GM18502 (cell line): ENCODE measurements at regions not wholly inside any gene's neighbourhood (a gene's known extent, or its start where the extent isn't known, plus 50 kb on each side); places are given as distances from the start of the nearest gene placed in this dataset.
"Not testable (repeated sequence)": the region's sequence is repeated elsewhere in the genome, so short reads cannot be mapped to it uniquely, and the experiment has no call there.

ENCODE experiments used
- ATAC-seq: cut with Tn5 transposase; IDR thresholded peaks from one replicate; pipeline ENCODE4 v1.9.1; 2021; ENCODE audit warnings: mild to moderate bottlenecking; ENCODE audit not compliant: unreplicated experiment, poor library complexity

DNA sequence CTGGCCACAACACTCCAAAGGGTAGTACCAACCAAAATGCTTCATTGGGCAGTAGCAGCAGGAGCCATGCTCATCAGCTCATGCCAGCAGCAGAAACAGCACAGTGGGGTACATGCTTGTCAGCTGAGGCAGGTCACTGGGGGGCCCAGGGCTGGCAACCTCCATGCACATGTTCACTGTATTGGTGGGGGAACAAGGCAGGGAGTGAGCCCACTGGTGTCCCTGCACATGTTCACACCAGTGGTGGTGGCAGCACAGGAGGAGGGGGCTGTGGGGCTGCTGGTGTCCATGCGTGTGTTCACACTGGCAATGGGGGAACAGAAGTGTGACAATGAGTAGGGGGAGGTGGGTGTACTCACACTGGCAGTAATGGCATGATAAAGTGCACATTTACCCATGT, 254.3 kb upstream of the KIF2A start:
- ATAC-seq: no peak

DNA sequence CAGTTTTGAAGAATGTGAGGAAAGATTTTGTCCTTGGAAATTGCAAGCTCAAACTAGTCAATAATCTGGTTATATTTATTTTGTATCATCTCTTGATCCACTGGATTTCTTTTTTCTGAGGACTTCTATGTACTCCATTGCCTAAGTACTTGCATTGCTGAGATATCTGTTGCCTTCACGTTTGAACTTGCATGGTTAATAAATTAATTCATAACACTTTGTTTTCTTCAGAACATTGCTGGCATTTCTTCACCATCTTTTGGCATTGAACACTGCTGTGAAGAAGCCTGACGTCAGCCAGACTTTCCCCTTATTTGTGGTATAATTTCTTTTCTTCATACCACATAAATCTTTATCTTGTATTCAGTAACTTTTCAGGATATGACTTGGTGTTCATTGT, 246.0 kb upstream of the KIF2A start:
- ATAC-seq: no peak

DNA sequence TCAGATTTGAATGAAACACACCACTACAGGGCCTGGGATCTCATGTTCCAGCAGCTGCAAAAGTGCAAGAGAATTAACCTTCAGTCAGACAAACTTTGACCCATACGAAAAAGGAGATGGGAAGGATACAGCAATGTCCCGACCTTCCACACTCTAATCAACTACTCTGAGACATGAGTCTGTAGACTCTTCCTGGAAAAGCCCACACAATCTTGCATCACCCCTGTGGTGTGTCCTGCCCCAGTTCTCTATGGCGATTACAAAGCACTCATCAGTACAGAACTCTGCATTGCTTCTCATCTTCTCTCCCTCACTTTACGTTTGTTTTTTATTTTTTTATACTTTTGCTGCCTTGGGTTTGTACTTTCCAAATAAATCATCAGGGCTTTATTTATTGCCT, 241.0 kb upstream of the KIF2A start:
- no peak for ATAC-seq

DNA sequence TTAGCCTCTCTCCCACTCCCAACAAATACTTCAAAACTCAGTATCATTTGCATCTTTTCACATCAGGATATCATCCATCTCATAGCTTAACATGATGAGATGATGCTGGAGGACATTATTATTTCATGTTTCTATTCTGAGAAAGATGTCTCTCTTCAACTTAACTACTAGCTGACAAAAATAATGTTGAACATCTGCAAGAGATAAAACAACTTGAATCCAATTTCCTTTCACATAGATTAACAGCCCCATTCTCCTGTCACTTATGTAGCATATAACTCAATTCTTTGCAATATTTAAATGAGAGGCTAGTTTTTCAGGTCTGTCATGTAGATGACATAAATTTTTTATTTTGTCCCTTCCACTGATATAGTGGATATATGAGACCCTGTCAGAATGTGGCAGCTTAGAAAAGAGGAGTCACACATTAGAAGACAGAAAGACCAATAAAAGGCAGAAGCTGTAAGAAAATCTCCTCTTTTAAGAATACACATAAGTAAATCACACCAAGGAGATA, 239.2 kb upstream of the KIF2A start:
- no peak for ATAC-seq

DNA sequence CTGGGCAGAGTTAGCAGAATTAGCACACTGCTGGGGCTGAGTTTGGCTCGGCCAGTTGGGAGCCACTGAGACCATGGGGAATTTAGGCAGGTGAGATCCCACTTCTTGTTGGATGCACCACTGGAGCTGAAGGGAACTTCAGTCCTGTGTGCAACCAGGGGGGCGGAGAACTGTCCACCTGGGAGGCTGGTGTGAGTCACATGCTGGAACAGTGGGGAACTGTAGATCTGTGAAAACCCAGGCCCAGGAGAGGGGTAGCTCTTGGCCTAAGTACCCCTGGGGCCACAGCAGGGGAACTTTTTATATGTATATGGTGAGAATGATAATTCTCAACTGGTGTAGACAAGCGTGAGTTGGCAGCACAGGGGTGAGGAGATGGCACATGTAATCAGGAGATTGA, 237.5 kb upstream of the KIF2A start:
- ATAC-seq: no peak

DNA sequence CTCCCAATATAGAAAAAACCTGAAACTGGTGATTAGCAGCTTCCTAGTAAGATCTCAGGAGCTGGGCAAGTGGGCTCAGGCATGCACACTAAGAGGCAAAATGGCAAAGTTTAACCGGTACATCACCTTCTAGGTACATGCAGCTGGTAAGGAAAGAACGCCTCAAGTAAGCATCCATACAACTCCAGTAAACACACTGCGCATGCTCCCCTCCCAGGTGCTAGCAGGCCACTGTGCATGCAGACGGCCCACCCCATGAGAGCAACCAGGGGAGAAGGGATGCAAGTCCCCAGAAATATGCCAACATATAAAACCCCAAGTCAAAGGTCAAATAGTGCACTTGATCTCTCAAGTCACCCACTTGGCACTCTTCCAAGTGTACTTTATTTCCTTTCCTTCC, 228.6 kb upstream of the KIF2A start:
- no peak for ATAC-seq

DNA sequence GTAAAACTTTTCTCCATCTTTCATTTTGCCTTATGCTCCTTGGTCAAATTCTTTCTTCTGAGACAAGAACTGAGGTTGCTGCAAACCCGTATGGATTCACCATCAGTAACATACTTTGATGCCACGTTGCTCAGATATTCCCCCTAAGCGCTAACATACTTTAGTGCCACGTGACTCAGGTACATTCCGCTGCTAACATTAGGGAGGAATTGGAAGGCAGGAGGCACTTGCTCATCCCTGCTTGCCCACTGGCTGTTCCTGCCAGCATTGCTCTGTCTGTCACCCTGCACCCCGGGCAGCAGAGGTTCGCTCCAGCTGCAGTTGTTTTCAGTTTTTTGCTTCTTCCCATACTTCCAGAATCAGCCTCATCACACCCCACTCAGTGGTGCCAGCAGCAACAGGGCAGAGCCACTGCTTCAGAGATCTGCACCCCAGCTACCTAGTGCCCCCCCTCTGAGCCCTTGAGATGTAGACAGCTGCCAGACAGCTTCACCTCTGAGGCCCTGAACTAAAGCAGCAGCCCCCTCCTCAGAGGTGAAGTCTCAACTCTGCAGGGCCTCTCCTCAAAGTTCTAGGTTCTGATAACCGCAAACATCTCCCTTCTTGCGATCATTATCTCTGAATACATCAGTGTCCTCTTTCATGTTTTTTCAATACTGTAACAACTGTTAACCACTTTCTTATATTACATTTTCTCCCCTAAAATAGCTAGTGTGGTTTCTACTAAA, 228.0 kb upstream of the KIF2A start:
- ATAC-seq: no peak

DNA sequence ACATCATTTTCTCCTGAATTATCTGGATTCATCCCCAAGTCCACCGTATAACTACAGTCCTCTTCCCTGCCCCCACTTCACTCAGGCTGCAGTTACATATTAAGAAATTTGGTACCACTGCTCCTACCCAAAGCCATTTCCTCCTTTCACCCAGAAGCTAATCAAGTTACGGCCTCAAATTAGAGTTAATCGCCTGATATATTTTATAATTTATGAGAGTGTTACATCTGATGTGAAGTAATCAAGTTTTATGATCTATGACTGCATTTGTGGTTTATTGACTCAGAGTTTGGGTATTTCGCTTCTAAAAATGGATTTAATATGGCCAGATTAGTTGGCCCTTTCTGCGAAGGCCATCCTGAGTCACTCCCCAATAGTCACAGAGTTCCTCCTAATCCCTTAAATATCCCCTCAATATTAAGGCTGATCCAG, 223.6 kb upstream of the KIF2A start:
- ATAC-seq: no peak

DNA sequence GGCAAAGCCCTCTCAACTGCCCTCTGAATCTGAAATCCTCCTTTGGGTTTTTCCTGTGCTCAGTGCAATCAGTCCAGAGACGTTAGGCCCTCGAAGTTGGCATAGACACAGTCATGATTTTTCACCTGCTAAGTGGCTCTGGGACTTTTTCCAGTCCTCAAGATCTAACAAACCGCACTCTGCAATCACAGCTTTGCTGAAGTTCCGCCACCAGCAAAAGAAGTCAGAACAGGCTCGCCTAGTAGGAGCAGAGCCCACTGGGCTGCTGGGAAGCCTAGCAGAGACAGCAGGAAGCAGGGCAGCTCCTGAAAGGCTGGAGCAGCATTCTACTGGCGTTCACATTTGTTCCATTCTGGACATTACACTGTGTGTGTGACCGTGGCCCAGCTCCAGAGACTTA, 222.8 kb upstream of the KIF2A start:
- ATAC-seq: no peak

DNA sequence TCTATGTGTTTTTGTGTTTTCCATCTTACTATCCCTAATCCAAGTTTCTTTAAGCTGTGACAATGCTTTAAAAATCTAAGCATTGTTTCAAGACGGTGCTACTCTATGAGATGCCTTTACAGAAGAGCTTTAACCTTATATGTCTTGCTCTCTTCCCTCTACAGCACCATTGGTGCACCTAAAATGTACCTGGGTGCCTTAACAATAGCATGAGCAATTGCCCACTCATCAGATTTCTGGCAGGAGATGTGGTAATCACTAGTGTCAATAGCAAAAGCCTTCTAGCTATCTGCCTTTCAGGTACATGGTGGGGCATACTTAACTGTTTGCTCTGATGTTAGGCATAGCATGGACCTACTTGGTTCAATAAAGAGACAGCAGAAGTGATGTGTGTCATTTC, 222.3 kb upstream of the KIF2A start:
- no peak for ATAC-seq

DNA sequence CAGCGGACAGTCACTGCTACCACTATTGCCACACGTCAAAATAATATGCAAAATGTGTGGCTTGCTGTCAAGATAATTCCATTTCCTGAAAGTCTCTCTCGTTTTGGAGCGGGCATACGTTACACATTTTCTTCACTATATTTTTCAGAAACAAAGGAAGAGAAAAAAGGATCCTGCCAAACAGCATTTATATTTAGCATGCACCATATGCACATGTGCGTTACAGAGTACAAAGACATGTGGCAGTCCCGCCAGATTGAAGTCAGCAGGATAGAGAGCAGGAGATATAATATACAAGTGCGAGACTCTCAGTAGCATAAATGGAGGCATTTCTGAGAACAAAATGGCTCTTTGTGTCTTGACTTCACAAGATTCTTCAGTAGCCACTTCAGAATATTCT, 221.6 kb upstream of the KIF2A start:
- ATAC-seq: no peak

DNA sequence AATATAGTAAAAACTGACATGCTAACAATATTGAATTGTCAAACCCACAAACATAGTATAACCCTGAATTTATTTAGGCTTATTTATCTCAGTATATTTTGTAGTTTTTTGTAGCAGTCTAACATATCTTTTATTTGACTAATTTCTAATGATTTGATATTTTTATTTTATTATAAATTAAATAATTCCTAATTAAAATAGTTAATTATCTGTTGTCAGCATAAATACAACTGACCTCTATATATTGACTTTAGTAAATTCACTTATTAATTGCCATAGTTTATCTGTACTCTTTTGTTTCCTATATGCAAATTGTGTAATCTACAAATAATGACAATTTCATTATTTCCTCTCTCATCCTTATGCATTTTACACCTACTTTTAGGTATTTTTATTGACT, 215.1 kb upstream of the KIF2A start:
- ATAC-seq: no peak

DNA sequence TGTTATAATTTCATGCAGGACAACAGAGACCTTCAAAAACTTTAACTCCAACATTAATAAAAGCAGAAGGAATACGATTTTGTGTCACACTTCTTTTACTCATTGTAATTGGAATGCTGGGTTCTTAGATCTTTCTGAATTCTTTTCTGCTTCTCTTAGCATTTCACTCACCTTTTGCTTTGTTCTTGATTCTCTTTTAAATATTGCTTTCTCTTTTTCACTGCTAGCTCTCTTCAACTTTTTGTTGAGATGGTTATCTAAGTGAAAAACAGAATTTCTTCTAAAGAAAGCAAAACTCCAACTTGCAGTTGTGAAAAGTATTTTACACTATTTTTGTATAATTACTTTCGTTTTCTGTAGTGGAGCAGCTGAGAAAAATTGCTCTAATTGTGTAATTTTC, 212.6 kb upstream of the KIF2A start:
- ATAC-seq: no peak

DNA sequence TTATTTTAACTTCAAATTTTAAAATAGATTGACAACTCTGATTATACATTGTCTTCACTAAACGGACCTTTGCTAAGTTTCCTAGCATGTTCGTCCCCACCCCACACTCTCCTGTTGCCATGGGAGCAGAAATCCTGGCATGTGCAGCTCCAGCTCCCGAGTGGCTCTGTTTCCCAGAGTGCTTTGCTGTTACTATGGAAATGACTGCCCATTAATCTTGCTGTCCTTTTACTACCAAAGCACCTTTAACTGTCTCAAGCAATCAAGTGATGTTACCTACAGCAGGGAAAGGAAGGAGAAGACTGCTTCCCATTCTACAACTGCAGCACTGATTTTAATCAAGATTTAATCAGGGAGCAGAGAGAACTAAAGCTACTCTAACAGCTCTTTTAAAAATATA, 212.0 kb upstream of the KIF2A start:
- ATAC-seq: no peak

DNA sequence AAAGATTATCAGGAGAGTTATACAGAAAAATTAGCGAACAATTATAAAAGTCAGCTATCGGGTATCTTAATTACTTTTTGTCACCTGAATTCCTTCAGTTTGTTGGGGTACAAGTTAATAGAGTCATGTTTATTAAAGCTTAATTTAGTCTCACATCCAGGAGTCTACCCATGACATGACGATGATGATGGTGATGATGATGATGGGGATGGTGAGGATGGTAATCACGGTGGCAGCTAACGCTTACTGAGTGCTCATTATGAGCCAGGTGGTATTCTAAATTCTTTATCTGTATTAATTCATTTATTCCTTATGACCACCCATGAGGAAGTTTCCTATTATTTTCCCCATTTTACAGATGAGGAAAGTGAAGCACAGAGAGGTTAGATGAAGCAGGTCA, 208.6 kb upstream of the KIF2A start:
- ATAC-seq: no peak

DNA sequence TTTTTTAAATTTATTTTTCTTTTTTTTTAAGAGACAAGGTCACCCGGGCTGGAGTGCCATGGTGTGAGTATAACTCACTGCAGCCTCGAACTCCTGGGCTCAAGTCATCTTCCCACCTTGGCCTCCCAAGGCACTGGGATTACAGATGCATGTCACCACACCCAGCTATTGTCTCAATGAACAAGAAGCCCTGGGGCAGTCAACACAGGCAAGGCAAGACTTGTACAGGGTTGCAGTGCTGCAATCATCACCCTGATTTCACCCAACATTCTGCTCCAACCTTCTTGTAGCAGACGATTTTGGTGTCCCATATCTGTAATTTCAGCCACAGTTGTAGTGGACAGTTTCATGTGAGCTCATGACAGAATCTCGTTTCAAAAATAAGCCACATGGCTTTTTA, 205.8 kb upstream of the KIF2A start:
- ATAC-seq: no peak

DNA sequence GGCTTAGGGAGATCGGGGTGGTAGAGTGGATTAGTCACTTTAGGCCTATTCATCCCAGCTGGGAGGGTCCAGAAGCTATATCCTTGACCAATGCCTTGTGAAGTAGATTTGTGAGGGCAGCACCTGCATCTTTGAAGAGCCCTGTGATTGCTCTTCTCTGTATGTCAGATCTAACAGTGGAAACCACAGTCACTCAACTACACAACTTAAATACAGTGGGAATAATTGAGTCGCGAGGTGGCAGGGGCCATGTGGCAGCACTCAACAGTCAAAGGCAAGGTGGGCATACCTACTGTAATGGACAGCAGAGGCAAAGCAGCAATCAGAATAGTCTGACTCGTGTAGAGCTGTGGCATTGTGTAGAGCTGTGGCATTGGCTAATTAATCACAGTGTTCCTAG, 202.1 kb upstream of the KIF2A start:
- not testable (repeated sequence) for ATAC-seq

DNA sequence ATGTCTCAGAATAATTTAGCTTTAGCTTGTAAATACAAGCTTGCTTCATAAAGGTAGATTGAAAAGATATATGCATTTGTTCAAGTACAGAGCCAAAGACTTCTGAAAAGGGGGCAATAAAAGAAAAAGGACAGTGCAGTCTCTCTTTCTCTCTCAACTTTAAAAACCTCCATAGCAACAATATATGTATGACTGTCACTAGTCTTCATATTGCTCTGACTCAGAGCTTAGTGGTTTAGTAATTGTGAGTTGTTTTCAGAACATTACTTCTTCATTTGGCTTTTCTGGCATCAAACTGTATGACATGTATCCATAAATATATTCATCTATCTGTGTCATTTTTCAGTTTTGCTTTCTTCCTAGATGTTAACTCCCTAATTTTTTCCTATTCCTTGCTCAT, 194.6 kb upstream of the KIF2A start:
- ATAC-seq: no peak

DNA sequence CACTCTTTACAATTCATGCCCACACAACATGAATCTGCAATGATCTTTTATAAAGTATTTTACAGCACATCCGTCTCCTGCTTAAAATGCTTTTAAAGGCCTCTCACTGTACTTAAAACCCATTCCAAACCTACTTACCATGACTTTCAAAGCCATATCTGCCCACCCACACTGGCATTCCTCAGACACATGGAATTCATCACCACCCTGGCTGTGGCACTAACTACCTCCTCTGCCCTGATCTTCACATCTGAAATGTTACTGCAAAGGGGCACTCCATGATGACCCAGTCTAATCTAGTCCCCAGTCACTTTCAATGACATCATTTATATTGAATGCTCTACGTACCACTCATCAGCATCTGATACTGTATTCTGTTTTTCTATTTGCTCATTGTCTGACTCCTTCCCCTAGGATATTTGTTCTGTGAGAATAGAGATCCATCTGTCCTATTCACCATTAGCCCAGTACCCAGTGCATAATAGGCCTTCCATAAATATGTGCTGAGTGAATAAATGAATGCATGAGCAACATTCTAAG, 193.2 kb upstream of the KIF2A start:
- no peak for ATAC-seq

DNA sequence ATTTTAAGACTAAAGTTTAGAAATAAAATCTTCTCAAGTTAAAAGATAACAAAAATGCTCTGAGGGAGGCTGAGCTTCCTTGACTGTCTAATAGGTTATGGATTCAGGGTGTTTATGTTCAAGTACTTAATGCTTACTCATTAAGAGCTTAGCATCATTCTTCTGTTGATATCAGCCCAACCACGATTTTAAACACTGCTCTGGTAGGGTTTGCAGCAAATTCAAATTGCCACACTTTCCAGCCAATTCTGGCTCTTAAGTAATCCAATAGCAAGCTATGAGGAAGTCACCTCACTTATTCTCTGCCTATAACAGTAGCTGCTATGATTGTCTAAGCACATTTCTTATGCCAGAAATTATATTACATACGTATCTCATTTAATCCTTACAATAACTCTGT, 191.0 kb upstream of the KIF2A start:
- no peak for ATAC-seq

DNA sequence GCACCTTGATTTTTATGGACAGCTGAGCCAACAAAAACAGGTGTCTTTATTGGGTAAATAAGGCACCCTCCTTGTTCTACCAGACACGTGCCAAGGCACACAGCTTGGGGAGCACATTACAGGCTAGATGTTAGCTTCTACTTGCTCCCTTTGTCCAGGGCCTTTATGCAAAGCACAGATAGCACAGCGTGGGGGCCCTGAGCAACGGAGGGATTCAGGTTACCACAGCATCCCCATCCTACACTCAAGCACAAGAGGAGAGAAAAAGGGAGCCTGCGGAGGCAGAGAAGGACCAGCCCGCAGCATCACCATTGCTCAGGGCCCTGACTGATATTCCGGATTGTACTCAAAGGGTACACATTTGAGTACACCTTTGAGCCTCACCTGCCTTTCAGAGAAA, 181.7 kb upstream of the KIF2A start:
- ATAC-seq: no peak

DNA sequence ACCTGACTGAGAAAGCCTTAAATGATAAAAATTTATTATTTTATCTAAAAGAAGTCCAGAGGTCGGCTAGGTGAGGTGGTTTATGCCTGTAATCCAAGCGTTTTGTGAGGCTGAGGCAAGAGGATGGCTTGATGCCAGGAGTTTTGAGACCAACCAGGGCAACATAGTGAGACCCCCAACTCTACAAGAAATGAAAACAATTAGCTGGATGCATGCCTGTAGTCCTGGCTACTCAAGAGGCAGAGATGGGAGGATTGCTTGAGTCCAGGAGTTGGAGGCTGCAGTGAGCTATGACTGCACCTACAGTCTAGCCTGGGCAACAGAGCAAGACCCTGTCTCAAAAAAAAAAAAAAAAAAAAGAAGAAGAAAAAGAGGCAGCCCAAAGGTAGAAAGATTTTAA, 179.9 kb upstream of the KIF2A start:
- no peak for ATAC-seq
